ENCODE measurements at regions not wholly inside any gene's neighbourhood (a gene's known extent, or its start where the extent isn't known, plus 50 kb on each side); places are given as distances from the start of the nearest gene placed in this dataset.

DNA sequence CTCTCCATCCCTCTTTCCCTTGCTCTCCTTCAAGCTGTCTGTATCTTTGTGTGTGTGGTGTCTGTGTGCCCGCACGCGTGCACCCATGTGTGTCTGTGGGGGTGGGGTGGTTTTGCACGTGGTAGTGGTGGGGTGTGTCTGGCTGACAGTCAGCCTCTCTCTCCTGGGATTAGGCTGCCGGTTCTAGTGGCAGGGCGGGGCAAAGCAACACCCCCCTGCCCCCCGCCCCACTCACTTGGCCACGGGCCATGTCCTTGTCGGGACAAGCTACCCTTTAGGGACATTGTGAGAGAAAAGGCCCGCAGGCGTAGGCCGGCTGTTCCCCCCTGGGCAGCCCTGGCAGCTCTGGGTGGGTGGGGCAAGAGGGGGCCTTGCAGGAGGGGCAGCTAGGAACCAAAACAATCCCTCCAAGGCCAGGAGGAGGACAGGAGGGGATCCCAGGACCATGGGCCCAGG lies 182.6 kb downstream of the ALG10 start:
- Histone ChIP-seq H3K27ac (no peak overlapping the region), H3K27me3 (no peaks in the 10 kb centered on the region), H3K4me3 (no peak overlapping the region), H3K4me1 (no peaks in the 10 kb centered on the region), H3K9me3 (no peaks in the 10 kb centered on the region), H3K36me3 (replicated peaks in 1 of 2; ENCODE audit: insufficient read depth in 1 of 2, low read depth in 2 of 2) (no peaks in the 10 kb centered on the region)
- DNase-seq: no peak
- intact Hi-C loops (cut with DNase I): no loop called here
- WGBS, 2 donors: 80 to 82% methylated on average over 12 of the region's 12 CpGs
- TF ChIP-seq, protein P1, sequence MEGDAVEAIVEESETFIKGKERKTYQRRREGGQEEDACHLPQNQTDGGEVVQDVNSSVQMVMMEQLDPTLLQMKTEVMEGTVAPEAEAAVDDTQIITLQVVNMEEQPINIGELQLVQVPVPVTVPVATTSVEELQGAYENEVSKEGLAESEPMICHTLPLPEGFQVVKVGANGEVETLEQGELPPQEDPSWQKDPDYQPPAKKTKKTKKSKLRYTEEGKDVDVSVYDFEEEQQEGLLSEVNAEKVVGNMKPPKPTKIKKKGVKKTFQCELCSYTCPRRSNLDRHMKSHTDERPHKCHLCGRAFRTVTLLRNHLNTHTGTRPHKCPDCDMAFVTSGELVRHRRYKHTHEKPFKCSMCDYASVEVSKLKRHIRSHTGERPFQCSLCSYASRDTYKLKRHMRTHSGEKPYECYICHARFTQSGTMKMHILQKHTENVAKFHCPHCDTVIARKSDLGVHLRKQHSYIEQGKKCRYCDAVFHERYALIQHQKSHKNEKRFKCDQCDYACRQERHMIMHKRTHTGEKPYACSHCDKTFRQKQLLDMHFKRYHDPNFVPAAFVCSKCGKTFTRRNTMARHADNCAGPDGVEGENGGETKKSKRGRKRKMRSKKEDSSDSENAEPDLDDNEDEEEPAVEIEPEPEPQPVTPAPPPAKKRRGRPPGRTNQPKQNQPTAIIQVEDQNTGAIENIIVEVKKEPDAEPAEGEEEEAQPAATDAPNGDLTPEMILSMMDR (IDR thresholded peaks at IDR 0.05): no peak
- no peak for ATAC-seq

DNA sequence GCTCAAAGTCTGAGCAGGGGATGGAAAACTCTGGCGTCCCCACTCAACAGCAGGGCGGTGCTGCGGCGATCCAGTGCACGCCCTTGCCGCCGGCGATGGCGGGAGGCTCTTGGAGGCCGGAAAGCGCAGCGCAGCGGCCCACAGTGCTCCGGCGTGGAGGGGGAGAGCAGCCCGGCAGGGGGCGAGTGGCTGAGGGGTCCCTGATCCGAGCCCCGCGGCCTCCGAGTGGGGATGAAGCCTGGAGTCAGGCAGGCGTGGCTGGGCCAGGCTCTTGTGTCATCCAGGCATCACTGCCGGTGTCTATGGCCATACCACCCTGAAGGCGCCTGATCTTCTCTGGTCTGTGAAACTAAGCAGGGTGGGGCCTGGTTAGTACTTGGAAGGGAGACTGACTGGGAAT lies 183.1 kb downstream of the ALG10 start:
- TF ChIP-seq POLR2A (IDR thresholded peaks at IDR 0.05): no peak
- TF ChIP-seq, protein P1 (IDR thresholded peaks at IDR 0.05): no peak
- Histone ChIP-seq H3K36me3 (replicated peaks in 1 of 2; ENCODE audit: insufficient read depth in 1 of 2, low read depth in 2 of 2) (no peaks in the 10 kb centered on the region), H3K9me3 (no peaks in the 10 kb centered on the region), H3K27me3 (no peaks in the 10 kb centered on the region), H3K27ac (no peak overlapping the region), H3K4me3 (no peak overlapping the region), H3K4me1 (no peaks in the 10 kb centered on the region)
- ATAC-seq (no peak), DNase-seq (no peak)
- intact Hi-C loops (cut with DNase I): no loop called here
- WGBS, 2 donors: 82 to 86% methylated on average over 23 of the region's 24 CpGs

DNA sequence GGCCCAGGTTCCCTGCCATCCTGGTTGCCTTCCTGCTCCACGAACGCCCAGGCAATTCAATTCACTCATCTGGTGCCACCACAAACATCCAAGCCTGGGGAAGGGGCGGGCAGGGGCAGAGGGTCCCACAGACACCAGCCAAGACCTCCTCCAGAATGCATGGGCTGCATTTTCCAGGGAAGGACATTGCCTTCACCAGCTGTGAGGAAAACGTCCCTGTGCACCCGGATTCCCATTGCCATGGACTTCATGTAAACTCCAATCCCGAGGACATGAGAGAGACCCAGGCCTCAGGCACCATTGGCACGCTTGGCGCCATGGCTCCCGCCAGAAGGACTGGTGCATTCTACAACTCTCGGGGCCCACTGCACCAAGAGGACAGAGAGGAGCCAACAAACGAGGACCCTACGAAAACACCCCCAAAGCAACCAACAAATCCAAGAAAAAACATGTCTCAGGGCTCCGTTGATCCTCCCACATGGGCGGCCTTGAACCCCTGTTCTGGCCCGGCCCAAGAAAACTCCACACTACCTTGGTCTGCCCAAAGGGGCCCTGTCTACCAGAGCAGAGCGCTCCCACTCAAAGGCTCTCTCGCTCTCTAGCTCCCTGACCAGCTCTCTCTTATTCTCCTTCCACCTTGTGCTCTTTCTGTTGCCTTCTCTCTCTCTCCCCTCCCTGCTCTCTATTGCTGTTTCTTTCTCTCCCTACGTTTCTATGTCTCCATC lies 183.9 kb downstream of the ALG10 start:
- Histone ChIP-seq H3K27me3 (no peaks in the 10 kb centered on the region), H3K4me1 (no peaks in the 10 kb centered on the region), H3K36me3 (replicated peaks in 1 of 2; ENCODE audit: insufficient read depth in 1 of 2, low read depth in 2 of 2) (no peaks in the 10 kb centered on the region), H3K27ac (no peak overlapping the region), H3K9me3 (no peaks in the 10 kb centered on the region), H3K4me3 (no peak overlapping the region)
- 55 to 58% methylated on average over 17 to 18 of the region's 18 CpGs for WGBS, 2 donors
- intact Hi-C loops (cut with DNase I): no loop called here
- TF ChIP-seq POLR2A (IDR thresholded peaks at IDR 0.05): no peak
- TF ChIP-seq, protein P1 (IDR thresholded peaks at IDR 0.05): no peak
- ATAC-seq: no peak
- no peak for DNase-seq

- Histone ChIP-seq H3K9me3 (no peaks in the 10 kb centered on the region), H3K4me1 (no peaks in the 10 kb centered on the region), H3K36me3 (replicated peaks in 1 of 2; ENCODE audit: insufficient read depth in 1 of 2, low read depth in 2 of 2) (no peaks in the 10 kb centered on the region), H3K4me3 (no peak overlapping the region), H3K27me3 (no peaks in the 10 kb centered on the region), H3K27ac (no peak overlapping the region)
- ATAC-seq (no peak), DNase-seq (no peak)
- WGBS, 2 donors: 84 to 87% methylated on average over 11 of the region's 11 CpGs
- intact Hi-C loops (cut with DNase I): no loop called here
- TF ChIP-seq, protein P1 (IDR thresholded peaks at IDR 0.05): no peak
- no peak for TF ChIP-seq POLR2A (IDR thresholded peaks at IDR 0.05)
Measured at GRCh38 chr12:34207858-34208257, 185.6 kb downstream of the ALG10 start.

Data from body of pancreas (tissue), 4 donors.